ENCODE measurements at regions not wholly inside any gene's neighbourhood (a gene's known extent, or its start where the extent isn't known, plus 50 kb on each side); places are given as distances from the start of the nearest gene placed in this dataset.

DNA sequence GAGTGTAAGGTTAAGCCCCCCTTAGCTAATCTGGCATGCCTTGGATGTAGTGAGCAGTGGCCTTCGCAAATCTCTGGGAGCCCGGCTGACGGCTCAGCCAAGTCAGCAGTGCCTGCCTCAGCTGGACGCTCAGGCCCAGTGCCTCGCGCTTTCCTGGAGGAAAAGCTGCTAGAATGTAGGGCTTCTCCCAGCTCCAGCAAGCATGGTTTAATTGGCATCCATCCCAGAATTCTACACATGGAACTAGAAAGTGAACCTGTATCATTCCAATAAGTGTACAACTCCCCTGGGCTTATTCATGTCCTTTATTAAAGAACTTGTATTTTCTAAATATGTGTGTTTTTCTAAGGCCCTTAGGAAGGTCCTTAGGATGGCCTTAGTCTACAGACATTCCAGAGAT lies 287.8 kb upstream of the SHH start:
- DNase-seq (ENCODE audit: low spot score), result no peak

DNA sequence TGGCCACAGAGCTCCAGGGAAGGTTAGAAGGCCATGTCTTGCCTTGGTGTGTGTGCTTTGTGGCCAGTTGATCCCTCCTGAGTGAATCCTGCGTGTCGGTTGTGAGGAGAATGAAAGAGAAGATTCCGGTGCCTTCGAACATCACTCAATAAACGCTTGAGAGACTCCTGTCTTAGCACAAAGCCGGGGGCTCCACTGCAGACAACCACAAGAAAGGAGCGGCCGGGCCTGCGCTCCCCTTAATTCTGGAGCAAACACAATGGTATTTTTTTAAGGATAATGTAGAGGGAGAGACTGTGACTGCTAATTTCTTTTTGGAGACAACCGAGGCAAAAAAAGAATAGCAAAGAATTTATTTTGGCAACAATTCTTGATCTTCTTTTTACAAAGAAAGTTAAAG lies 286.8 kb upstream of the SHH start:
- no peak for DNase-seq (ENCODE audit: low spot score)

DNA sequence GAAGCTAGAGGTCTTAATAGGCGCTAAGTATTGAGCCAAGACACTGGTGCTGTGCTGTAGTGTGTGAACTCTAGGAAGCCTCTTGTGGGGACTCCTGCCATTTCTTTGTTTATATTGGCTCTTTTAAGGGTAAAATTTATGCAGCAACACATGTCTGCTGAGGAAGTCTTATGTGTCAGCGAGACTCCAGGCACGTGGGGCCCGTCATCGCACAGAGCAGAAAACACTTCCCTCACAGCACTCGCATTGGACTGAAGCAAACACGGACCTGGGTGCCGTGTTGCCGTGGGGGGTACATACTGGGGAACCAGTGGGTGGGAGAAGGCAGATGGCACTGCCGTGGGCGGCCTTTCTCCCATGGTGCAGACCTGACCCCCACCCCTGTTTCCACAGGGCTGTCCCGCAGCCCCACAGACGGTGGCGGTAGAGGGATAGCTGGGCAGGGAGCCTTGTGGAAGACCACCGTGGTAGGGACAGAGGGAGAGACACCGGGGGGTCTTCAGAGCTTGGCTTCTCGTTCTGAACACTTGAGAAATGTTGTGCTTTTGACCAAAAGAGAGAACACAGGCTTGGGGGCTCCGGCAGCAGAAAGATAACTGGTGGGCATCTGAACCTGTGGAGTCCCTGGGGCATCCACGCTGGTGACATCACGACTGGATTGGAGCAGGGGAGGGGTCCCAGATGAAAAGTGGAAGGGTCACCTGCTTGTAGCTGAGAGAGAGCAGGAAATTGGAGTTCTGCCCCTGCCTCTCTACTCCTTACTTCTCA lies 284.7 kb upstream of the SHH start:
- no peak for DNase-seq (ENCODE audit: low spot score)

DNA sequence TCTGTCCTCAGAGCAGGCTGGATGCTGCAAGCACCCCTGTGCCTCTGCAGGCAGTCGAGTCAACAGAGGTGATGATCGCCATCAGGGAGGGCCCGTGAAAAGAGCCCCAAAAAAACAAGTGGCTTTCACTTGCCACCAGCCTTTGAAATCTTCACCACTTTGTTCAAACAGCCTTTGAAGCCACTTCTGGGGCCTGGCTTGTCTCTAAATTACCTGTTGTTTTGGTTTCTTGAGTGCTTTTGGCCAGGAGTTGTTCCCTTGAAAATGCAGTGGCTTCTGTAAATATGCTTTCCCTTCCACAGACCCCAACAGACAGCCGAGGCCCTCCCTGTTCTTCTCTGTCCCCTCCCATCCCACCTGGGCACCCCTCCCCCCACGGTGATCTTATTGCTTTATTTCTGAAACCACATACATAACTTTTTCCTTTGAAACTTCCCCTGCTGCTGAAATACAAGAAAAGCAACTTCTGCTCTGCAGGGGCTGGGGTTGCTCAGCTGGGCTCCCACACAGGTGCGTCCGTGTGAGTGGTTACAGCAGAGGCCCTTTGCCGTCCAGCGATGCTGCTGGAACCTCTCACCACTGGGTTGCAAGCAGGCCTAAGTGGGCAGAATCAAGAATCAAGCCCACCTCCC lies 283.8 kb upstream of the SHH start:
- DNase-seq (ENCODE audit: low spot score), result no peak

DNA sequence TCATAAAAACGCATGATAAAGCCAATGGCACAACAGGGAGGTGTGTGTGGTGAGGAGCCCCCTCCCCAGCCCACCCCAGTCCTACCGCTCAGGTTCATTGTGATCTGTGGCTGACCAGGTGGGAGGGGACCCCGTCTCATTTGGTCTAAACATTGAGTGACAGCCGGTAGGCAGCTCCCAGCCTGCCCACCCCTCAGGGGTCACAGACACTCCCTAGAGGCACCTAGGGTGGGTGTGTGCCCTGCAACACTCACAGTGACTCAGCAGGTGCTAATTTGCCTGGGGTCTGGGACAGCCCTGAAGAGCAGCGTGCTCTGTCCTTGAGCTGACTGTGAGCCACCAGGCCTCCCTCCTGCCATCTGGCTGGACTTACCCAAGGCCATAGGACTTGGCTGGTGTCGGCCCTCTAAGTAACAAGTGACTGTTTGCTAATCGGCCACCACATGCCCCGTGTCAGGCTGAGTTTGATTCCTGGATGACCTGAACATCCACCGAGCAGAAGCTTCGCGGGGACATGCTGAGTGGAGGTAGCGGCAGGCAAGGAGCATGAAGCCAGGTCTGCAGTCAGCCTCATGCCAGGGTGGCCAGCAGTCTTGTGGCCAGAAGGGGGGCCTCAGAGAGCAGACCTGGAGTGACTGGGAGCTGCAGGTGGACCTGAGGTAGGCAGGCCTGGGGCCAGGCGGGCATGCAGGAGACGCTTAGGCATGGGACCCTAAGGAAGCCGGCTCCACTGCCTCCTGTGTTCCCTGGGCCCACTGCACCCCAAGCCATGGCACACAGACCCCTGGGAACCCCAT lies 282.3 kb upstream of the SHH start:
- DNase-seq (ENCODE audit: low spot score), result no peak

DNA sequence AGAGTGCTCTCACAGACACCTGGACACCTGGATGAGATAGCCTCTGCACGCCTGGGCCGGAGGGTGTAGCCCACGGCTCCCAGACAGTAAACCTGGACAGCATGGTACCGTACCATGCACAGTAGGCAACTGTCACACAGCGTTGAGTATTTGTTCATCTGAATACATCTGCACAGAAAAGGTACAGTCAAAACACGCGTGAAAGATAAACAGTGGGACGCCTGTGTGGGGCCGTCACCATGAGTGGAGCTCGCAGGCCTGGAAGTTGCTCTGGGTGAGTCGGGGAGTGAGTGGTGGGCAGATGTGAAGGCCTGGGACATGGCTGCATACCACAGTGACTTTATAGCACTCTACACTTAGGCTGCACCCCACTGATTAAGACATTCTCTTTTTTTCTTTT lies 280.0 kb upstream of the SHH start:
- no peak for DNase-seq (ENCODE audit: low spot score)

DNA sequence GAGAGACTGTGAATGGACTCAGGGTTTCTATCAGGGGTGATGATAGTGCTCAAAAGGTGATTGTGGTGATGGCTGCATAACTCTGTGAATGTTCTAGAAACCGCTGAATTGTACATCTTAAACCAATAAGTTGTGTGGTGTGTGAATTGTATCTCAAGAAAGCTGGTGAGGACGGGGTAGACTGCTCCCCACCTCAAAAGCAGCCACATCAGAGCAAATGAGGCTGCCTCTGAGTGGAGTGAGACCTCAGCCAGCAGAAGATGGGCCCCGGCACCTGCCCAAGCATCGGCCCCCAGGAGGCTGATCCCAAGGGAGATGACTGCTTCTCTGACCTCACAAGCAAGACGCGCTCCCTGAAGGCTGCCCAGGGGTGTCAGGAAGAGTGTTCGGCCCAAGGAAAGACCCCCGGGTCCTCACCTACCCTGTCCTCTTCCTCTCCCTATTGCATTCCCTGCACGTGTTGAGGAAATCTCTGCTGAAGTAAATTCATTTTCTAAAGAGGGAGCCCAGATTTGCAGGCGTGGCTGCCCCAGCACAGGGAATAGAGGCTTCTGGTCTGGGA lies 279.3 kb upstream of the SHH start:
- DNase-seq (ENCODE audit: low spot score), result no peak

DNA sequence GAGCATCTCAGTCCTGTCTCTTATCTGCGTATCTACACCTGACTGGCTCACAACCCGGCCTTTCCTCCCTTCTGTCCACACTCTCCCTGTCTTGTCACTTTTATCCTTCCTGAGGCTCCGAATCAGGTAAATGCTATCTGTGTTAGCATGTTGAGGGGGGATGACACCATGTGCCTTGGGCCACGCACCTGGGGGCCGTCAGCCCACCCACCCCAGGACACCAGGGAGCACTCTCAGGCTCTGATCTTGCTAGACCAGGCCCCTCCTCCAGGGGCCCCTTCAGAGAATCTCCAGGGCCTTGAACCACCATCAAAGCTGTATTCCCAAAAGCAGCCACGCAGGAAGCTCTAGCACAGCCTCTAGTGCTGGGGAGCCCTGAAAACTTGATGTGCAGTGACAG lies 278.7 kb upstream of the SHH start:
- no peak for DNase-seq (ENCODE audit: low spot score)

DNA sequence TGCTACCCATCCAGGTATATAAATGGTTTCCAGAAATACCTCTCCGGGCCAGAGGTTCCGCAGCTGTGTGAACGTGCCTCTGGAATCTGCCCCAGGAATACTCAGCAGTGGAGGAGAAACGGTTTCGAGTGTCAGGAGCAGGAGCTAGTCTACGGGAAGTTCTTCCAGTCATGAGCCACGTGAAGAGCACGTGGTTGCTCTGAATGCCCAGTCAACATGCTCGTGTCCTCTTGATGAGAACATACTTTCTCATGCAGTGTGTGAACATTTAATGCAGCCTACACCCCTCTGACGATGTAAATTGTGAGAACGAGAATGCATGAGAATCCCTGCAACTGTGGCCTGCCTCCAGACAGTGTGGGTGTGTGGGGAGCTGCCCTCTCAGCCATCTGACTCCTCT lies 277.0 kb upstream of the SHH start:
- no peak for DNase-seq (ENCODE audit: low spot score)

DNA sequence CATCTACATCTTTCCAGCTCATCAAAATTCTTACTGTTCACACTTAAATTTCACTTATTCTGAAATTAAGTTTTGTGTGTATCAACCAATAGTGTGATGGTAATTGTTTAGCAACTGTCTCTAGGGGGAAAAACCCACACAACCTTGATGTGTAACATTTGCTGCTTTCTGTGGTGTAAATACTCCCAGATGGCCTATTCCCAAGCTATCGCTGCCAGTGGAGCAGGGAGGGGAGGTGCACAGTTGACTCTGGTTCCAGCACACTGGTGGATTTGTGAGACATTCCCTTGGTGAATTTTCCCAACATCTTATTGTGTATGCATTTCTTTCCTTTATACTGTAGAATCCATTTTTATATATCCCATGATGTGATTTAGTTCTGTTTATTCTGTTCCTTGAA lies 275.9 kb upstream of the SHH start:
- DNase-seq (ENCODE audit: low spot score), result no peak

DNA sequence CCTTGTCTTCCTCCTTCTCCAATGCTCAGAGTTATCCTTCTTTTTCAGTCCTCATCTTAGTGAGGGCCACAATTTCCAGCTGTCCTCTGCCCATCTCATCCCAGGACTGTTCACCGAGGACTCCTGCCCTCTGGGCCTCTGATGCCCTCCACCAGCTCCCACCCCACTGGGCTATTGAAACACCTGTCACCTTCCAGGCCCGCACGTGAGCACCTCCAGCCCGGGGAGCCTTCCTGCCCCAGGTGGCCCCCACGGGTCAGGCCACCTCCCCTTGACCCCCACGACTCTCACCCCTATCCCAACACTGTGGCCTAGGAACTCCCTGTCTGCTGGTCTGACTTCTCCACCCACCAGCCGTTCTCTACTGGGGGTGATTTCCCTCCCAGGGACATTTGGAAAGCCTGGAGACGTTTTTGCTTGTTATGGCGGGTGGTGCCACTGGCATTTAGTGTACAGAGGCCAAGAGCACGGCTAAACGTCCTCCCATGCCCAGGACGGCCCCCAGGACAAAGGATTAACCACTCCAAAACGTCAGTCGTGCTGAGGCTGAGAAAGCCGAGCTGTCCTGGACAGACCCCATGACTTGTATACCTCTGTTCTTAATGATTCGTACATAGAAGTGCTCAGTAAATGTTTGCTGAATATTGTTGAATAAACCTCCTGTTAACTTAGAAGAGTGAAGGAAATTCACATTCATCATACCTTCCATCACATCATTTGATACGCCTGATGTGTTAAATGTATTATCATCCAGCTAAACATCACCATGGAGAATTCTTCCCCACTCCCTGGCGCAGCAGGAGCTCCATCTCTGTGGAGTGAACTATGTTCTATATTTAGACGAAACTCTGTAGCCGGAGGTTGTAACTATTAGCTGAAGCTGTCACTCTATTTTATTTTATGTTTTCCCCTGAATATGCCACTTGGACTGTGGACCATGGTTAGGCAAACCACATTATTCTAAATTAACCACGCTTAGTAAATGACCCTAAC lies 270.1 kb upstream of the SHH start:
- no peak for DNase-seq (ENCODE audit: low spot score)

DNA sequence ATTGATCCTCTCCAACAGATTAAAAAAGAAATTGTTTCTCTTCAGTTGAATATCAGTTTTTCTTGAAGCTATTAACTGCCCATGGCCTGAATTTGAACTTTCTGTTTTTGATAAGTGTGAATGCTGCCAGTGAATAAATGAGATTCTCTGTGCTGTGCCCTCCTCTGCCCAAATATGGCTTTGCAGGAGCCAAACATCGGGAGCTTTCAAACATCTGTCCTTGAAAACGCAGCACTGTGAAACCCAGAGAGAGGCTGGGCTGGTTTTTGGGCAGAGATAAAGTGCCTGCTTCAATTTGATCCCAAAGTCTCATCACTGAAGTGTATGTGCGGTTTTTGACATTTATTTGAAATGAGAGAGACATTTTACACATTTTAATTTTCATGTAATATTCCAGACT lies 268.3 kb upstream of the SHH start:
- no peak for DNase-seq (ENCODE audit: low spot score)

DNA sequence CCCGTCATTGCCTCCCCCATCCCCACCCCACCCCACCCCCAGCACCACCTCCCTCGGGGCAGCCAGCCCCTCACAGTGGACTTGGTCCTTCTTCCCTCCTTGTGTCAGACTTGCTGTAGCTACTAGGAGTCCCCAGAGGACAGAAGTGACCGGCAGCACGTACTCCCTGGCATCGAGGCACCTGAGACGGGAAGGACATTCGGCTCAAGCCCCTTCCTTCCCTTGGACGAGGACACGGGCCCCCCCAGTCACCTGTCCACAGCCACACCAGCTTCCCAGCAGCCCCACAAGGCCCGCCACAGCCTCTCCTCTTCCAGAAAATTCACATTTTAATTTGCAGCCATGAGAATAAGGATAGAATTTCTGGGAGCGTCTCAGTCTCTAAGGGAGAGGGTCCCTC lies 267.8 kb upstream of the SHH start:
- no peak for DNase-seq (ENCODE audit: low spot score)

DNA sequence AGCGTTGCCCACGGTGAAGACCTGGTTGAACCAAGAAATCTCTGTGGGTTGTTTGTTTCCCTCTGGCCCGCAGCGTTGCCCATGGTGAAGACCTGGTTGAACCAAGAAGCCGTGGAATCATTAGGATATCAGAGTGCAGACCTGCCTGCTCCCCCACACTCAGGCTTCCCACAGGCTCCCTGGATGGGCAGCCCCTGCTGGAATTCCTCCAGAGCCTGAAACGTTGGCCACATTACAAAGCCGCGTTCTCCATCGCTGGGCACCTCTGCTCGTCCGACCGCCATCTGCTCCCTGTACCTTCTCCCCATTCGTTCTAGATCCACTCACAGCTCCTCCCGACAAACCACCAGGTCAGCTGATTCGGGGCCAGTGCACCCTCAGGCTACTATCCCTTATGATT lies 266.9 kb upstream of the SHH start:
- DNase-seq (ENCODE audit: low spot score), result no peak

DNA sequence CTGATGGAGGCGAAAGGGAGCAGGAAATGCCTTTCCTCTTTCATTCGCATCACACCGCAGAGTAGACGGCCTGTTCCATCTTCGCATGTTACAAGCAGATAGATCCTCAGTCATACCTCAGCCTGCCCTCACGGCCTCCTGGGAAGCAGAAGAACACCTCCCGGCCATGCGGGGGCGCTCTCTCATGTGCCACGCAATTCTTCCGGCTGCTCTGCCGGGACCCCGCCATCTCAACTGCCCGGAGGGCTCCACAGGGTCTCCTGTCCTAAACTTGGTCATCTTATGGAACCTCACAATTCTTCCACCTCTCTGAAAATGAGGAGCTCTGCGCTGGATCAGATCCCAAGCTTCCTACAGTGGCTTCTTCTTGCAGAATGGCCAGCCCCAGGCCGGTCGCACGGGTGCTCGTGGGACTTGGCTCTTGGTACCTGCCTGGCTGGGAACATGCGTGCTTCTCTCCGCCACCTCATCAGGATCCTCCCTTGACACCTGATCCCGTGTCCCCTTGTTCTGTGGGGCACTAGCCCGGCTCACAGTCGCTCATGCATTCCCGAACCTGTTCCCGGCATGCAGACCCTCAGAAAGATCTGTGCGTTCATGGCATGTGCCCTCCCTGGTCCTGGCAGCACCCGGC lies 262.8 kb upstream of the SHH start:
- DNase-seq (ENCODE audit: low spot score), result no peak

DNA sequence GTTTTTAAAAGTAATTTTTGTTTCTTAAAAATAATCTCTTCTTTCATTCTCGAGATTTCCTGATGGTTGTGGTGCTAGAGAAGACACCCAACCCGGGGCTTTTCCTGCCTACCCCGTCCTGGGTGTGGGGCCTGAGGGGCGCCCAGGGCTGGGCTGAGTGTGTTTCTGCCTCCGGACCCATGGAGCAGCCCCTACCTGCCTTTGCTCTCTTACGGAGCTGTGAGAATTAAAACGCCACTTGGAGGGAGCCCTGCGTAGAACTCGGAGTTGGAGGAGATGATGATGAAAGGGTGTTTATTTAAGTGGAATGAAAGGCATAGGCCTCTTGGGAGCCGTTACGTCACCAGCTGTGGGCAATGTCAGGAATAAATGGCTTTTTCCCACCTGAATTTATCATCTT lies 261.8 kb upstream of the SHH start:
- DNase-seq (ENCODE audit: low spot score), result no peak

DNA sequence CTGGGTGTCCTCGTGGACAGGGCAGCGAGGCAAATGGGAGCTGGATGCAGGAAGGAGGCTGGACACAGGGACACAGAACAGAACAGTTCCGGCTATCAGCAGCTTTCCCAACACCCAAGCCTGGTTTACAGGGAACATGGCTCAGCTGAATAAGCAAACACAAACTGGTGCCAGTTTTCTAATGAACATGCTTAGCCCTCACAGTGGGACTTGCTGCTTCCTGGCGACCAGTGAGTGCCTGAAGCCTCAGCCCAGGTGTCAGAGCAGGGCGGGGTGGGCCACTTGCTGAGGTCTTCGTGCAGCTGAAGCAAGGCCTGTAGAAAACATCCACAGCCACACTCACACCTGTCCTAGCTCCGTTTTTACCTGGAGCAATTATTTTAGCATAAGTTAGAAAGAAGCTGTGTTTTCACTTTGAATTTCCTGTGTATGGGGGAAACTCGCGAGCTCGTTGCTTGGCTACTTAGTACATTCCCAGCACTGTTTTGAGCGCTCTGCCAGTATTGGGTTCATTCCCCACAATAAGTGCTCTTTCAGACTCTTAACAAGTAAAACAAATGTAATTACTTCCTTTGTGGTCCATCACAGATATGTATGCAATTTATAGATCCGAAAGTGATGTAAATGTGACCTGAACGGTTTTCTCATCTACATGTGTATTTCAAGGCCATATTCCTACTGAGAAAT lies 261.2 kb upstream of the SHH start:
- DNase-seq (ENCODE audit: low spot score), result no peak

DNA sequence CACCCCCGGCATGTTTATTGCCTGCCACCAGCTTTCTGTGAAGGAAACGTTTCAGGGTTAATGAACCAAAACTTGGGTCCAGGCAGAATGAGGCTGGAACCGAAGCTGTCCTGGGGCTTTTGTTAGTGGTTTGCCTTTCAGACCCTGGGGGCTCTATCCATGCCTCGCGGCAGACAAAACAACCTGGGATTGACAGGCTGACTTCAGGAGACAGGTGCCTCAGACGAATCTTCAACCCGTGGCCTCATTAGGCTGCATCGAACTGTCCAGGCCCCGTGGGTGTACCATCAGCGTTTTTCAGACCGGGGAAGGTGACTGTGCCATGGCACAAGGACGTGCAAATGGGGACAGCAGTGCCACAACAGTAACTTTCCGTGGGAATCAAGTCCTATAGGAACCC lies 259.3 kb upstream of the SHH start:
- no peak for DNase-seq (ENCODE audit: low spot score)

DNA sequence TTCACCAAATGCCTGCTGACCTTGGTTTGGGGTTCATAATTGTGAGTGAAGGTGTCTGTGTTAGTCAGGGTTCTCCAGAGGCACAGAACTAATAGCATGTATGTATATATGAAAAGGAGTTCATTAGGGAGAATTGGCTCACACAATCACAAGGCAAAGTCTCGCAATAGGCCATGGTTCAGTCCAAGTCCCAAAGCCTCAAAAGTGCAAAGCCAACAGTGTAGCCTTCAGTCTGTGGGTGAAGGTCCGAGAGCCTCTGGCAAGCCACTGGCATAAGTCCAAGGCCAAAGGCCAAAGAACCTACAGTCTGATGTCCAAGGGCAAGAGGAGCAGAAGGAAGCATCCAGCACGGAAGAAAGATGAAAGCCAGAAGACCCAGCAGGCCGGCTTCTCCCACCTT lies 257.6 kb upstream of the SHH start:
- no peak for DNase-seq (ENCODE audit: low spot score)

DNA sequence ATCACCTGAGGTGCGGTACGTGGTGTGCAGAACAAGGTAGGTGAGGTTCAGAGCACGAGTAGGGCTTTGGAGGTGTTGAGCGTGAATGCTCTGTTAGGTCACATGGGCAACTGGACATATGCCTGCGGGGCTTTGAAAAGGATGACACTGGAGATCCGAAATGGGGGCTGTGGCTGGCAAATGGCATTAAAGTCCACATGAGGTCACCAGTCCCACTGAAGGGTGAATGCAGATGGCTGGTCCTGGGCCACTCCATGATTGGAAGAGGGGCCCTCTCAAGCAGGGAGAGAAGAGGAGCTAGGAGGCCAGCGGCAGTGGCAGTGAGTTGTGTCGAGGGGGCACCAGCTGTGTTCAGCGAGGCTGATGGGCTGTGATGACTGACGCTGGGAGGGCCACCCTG lies 254.9 kb upstream of the SHH start:
- DNase-seq (ENCODE audit: low spot score), result no peak

DNA sequence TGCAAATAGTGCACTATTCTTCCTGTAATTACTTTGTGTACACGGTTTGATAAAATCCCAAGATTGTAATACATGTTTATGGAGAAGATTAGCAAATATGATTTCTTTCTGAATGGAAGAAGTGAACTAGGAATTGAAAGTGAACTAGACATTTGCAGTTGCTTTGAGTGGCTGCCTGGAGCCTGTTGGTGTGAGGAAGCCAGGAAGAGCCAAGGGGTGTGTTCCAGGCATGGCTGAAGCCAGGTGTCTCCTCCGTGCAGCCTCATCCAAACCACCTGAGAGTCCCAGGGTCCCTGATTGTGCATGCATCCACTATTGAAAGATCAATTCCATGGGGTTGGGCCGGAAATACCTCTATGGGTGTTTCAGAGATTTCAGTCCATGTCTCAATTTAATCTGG lies 253.1 kb upstream of the SHH start:
- DNase-seq (ENCODE audit: low spot score), result no peak

Measured in activated CD4-positive, alpha-beta T cell treated with anti-CD3 and anti-CD28 coated beads, Interleukin-2, Interleukin-4, amounts not matched to agents 100 ng/mL and 50 ng/mL, durations not matched to agents 16 hours and 8 hours (primary cell).